SK-N-SH (cell line): ENCODE measurements at regions not wholly inside any gene's neighbourhood (a gene's known extent, or its start where the extent isn't known, plus 50 kb on each side); places are given as distances from the start of the nearest gene placed in this dataset.

Experiments
- CTCF ChIP-seq: fragments of 200-600 bp; sonication (generic); IDR thresholded peaks from 2 replicates; pipeline ENCODE4 v1.6.1; 2017; ENCODE audit warnings: antibody characterized with exemption, mild to moderate bottlenecking, moderate library complexity
- POLR2AphosphoS5 ChIP-seq: IDR thresholded peaks from 2 replicates; pipeline ENCODE4 v1.6.1; 2012; ENCODE audit warnings: low read depth, low read length

DNA sequence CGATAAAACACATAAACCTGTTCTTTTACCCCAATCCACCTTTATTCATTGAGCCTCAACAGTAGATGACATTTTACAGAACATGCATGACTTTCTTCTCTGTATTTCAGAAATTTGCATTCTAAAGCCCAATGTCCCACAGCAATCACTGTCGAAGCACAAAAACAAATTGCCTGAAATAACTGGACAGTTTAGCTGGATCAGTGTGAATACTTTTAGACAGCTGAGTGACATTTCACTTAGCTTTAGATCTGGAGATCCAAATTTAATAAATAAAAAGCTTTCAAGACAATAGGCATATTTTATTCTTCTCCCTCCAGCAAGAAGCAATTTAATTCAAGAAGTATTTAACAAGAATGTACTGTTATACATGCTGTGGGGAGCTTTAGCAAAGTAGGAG, 109.1 kb upstream of the FSCB start:
- no peak for TF ChIP-seq POLR2AphosphoS5
- no peak for TF ChIP-seq CTCF
